ENCODE measurements at regions not wholly inside any gene's neighbourhood (a gene's known extent, or its start where the extent isn't known, plus 50 kb on each side); places are given as distances from the start of the nearest gene placed in this dataset.

DNA sequence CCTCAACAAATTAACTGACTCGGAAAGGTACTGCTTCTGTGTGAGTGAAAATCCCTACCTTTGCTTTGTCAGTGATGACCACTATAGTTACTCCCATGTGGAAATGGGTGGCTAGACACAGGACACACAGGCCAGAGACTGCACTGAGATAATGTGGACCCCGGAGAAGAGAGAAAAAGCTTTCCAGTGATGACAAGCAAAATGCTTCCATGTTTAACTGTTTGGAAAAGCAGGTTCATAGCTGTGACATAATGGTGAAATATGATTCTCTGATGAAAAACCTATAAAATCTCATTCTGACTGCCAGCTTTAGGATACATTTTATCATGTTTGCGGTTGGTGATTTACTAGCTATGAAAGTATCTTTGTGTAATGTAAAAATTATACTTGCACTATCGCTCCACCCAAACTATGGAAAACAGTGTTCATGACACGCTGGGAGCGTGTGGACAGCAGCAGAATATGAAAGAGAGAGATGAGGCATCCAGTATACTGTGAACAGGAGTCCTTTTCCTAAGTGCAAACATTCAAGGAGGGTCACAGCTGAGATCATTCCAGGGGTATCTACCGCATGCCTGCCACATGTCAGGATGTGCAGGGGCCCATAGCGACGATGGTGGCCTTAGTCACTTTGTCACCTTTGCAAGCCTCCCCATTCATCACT is 782.7 kb upstream of the SOX11 start:
- TF ChIP-seq POLR2A (IDR thresholded peaks at IDR 0.05; ENCODE audit: low read length) (no peak), GATA1 (IDR thresholded peaks at IDR 0.05; ENCODE audit: low read depth, low read length) (no peak)
